Endothelial cell (in vitro differentiated cells): ENCODE measurements at regions not wholly inside any gene's neighbourhood (a gene's known extent, or its start where the extent isn't known, plus 50 kb on each side); places are given as distances from the start of the nearest gene placed in this dataset.

Experiments
- DNase-seq: peaks from one replicate; pipeline ENCODE4 v3.0.0; 2021; ENCODE audit warnings: low spot score
- H3K27ac Mint-ChIP-seq: one replicate; pipeline ENCODE4 v1.8.0; 2021; ENCODE audit warnings: mixed read lengths, inconsistent platforms; ENCODE audit not compliant: unreplicated experiment
- H3K27me3 Mint-ChIP-seq: one replicate; pipeline ENCODE4 v1.8.0; 2021; ENCODE audit warnings: mild to moderate bottlenecking, moderate library complexity, mixed read lengths, inconsistent platforms; ENCODE audit not compliant: unreplicated experiment
- H3K36me3 Mint-ChIP-seq: one replicate; pipeline ENCODE4 v1.8.0; 2021; ENCODE audit warnings: mild to moderate bottlenecking, low read depth, mixed read lengths, inconsistent platforms; ENCODE audit not compliant: unreplicated experiment
- H3K4me1 Mint-ChIP-seq: one replicate; pipeline ENCODE4 v1.8.0; 2021; ENCODE audit warnings: mild to moderate bottlenecking, mixed read lengths, inconsistent platforms; ENCODE audit not compliant: unreplicated experiment
- H3K4me3 Mint-ChIP-seq: one replicate; pipeline ENCODE4 v1.8.0; 2021; ENCODE audit warnings: mild to moderate bottlenecking, mixed read lengths, inconsistent platforms; ENCODE audit not compliant: unreplicated experiment
- H3K9me3 Mint-ChIP-seq: one replicate; pipeline ENCODE4 v1.8.0; 2021; ENCODE audit warnings: mixed read lengths, inconsistent platforms; ENCODE audit not compliant: unreplicated experiment
- TF ChIP-seq, protein P1 (sequence below): fragments of 200-600 bp; sonication (generic); IDR thresholded peaks from one replicate; pipeline ENCODE4 v1.5.0; 2021; ENCODE audit warnings: antibody characterized with exemption; ENCODE audit not compliant: unreplicated experiment

DNA sequence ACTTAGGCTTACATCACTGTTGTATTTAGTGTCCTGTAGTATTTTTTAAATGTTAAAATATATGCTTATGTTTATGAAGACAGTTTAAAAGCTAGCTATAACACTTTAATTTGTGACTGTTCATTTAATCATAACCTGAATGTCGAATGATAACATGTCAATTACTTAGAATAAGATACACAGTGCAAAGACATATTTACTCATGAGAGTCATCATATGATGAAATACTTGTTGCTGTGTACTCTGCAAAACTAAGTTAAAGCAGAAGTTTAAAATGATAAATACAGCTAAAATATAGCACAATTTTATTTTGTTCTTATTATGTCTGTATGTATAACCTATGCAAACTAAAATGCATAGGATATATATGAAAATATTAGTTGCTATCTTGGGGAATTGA lies 497.4 kb downstream of the FSCB start:
- no peak overlapping the region for H3K4me3 Mint-ChIP-seq
- H3K9me3 Mint-ChIP-seq, result no peaks in the 10 kb centered on the region
- H3K27me3 Mint-ChIP-seq, result no peaks in the 10 kb centered on the region
- H3K36me3 Mint-ChIP-seq, result no peaks in the 10 kb centered on the region
- no peak for DNase-seq
- no peaks in the 10 kb centered on the region for H3K4me1 Mint-ChIP-seq
- no peak overlapping the region for H3K27ac Mint-ChIP-seq
- TF ChIP-seq, protein P1, sequence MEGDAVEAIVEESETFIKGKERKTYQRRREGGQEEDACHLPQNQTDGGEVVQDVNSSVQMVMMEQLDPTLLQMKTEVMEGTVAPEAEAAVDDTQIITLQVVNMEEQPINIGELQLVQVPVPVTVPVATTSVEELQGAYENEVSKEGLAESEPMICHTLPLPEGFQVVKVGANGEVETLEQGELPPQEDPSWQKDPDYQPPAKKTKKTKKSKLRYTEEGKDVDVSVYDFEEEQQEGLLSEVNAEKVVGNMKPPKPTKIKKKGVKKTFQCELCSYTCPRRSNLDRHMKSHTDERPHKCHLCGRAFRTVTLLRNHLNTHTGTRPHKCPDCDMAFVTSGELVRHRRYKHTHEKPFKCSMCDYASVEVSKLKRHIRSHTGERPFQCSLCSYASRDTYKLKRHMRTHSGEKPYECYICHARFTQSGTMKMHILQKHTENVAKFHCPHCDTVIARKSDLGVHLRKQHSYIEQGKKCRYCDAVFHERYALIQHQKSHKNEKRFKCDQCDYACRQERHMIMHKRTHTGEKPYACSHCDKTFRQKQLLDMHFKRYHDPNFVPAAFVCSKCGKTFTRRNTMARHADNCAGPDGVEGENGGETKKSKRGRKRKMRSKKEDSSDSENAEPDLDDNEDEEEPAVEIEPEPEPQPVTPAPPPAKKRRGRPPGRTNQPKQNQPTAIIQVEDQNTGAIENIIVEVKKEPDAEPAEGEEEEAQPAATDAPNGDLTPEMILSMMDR, result no peak

DNA sequence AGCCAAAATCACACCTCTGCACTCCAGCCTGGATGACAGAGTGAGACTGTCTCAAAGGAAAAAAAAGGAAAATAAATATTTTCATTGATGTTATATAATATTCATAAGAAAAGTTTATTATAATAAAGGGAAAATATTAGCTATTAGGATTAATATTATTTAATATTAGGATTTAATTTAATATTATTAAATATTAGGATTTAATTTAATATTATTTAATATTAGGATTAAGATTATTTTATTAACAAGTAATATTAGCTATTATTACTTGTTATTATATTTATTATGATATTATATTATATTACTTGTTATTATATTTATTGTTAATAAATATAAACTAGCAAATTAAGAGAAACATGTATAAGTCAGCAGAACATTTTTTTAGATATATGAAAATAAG lies 518.1 kb downstream of the FSCB start:
- Mint-ChIP-seq H3K36me3 (no peaks in the 10 kb centered on the region), H3K4me3 (no peak overlapping the region), H3K27ac (no peak overlapping the region), H3K9me3 (no peaks in the 10 kb centered on the region), H3K27me3 (no peaks in the 10 kb centered on the region), H3K4me1 (no peaks in the 10 kb centered on the region)
- TF ChIP-seq, protein P1, result no peak
- no peak for DNase-seq

DNA sequence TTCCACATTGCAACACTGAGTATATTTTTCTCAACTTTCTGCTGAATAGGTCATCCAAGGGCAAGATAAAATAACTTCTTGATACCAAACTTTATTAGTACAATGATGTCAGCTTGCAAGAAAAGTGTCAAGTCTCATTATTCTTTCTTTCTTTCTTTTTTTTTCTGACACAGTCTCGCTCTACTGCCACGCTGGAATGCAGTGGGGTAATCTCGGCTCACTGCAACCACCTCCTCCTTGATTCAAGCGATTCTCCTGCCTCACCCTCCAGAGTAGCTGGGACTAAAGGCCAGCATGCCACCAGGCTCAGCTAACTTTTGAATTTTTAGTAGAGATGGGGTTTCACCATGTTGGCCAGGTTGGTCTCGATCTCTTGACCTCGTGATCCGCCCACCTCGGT lies 523.4 kb downstream of the FSCB start:
- H3K4me1 Mint-ChIP-seq, result no peaks in the 10 kb centered on the region
- no peaks in the 10 kb centered on the region for H3K36me3 Mint-ChIP-seq
- H3K27me3 Mint-ChIP-seq, result no peaks in the 10 kb centered on the region
- no peaks in the 10 kb centered on the region for H3K9me3 Mint-ChIP-seq
- DNase-seq, result no peak
- H3K27ac Mint-ChIP-seq, result no peak overlapping the region
- TF ChIP-seq, protein P1, result no peak
- no peak overlapping the region for H3K4me3 Mint-ChIP-seq

DNA sequence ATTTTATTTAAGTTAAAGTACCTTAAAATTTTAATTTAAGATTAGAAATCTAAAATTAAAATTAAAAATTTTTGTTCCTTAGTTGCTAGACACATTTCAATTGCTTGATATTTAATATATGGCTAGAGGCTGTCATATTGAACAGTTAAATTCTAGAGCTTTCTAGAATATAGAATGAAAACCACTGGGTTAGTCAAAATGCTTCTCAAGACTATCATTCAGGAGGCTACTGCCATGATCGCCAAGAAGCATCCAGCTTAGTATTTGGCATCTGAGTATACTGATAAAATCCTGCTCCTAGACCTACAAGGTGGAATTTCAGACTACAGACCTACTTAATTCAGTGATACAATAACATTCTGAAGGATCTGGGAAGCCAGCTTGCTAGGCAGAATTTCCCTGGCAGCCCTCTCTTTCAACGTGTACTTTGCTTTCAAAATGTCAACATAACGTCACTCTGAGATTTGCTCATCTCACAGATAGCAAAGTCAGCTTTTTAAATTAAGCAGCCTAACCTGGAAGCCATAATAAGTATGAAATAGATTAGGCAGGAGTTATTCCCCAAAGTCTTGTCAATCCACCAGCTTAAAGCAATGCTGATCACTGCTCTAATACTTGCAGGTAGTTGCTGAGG lies 525.8 kb downstream of the FSCB start:
- no peak overlapping the region for H3K27ac Mint-ChIP-seq
- H3K4me1 Mint-ChIP-seq, result no peaks in the 10 kb centered on the region
- no peaks in the 10 kb centered on the region for H3K27me3 Mint-ChIP-seq

DNA sequence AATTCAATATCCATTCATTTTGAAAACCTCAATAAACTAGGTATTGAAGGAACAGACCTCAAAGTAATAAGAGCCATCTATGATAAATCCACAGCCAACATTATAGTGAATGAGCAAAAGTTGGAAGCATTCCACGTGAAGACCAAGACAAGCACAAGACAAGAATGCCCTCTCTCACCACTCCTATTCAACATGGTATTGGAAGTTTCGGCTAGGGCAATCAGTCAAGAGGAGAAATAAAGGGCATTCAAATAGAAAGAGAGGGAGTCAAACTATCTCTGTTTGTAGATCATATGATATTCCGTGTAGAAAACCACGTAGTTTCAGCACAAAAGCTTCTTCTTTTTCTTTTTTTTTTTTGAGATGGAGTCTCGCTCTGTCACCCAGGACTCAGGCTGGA lies 550.3 kb downstream of the FSCB start:
- no peak overlapping the region for H3K4me3 Mint-ChIP-seq
- H3K9me3 Mint-ChIP-seq, result no peaks in the 10 kb centered on the region
- H3K27me3 Mint-ChIP-seq, result no peaks in the 10 kb centered on the region
- TF ChIP-seq, protein P1, result no peak
- DNase-seq, result no peak
- no peaks in the 10 kb centered on the region for H3K4me1 Mint-ChIP-seq
- no peaks in the 10 kb centered on the region for H3K36me3 Mint-ChIP-seq
- H3K27ac Mint-ChIP-seq, result no peak overlapping the region

More for the DNA sequence above, 525.8 kb downstream of the FSCB start:
- Mint-ChIP-seq H3K36me3 (no peaks in the 10 kb centered on the region), H3K4me3 (no peak overlapping the region), H3K9me3 (no peaks in the 10 kb centered on the region)
- no peak for DNase-seq
- TF ChIP-seq, protein P1, result no peak
